ENCODE measurements at regions not wholly inside any gene's neighbourhood (a gene's known extent, or its start where the extent isn't known, plus 50 kb on each side); places are given as distances from the start of the nearest gene placed in this dataset.
"Not testable (repeated sequence)": the region's sequence is repeated elsewhere in the genome, so short reads cannot be mapped to it uniquely, and the experiment has no call there.

GRCh38 chr1:56095696-56096665 is 483.4 kb downstream of the PLPP3 start:
- no peak for DNase-seq

GRCh38 chr1:56094168-56094567 is 485.2 kb downstream of the PLPP3 start:
- no peak for DNase-seq

- DNase-seq = no peak
These were observed 486.4 kb downstream of the PLPP3 start for GRCh38 chr1:56092684-56093570.

- DNase-seq = not testable (repeated sequence)
These were observed 489.5 kb downstream of the PLPP3 start for GRCh38 chr1:56089826-56090225.

GRCh38 chr1:56084246-56084645 is 495.1 kb downstream of the PLPP3 start:
- no peak for DNase-seq

- no peak for DNase-seq
These were observed 497.6 kb downstream of the PLPP3 start for GRCh38 chr1:56081736-56082135.

GRCh38 chr1:56081173-56081572 is 498.2 kb downstream of the PLPP3 start:
- no peak for DNase-seq

GRCh38 chr1:56080123-56080522 is 499.2 kb downstream of the PLPP3 start:
- DNase-seq = no peak

- DNase-seq = no peak
These were observed 500.0 kb downstream of the PLPP3 start for GRCh38 chr1:56079391-56079790.

GRCh38 chr1:56077206-56077605 is 502.2 kb downstream of the PLPP3 start:
- no peak for DNase-seq

- DNase-seq = no peak
These were observed 505.2 kb downstream of the PLPP3 start for GRCh38 chr1:56074007-56074651.

- no peak for DNase-seq
These were observed 505.8 kb downstream of the PLPP3 start for GRCh38 chr1:56073614-56074006.

GRCh38 chr1:56073206-56073605 is 506.2 kb downstream of the PLPP3 start:
- DNase-seq = no peak

GRCh38 chr1:56072310-56072709 is 507.1 kb downstream of the PLPP3 start:
- no peak for DNase-seq

GRCh38 chr1:56071351-56071750 is 508.0 kb downstream of the PLPP3 start:
- DNase-seq = no peak

GRCh38 chr1:56070601-56071000 is 508.8 kb downstream of the PLPP3 start:
- no peak for DNase-seq

- DNase-seq = no peak
These were observed 509.5 kb downstream of the PLPP3 start for GRCh38 chr1:56069824-56070223.

- no peak for DNase-seq
These were observed 510.5 kb downstream of the PLPP3 start for GRCh38 chr1:56068908-56069307.

GRCh38 chr1:56068210-56068609 is 511.2 kb downstream of the PLPP3 start:
- no peak for DNase-seq

GRCh38 chr1:56065729-56066128 is 513.6 kb downstream of the PLPP3 start:
- DNase-seq = no peak

GRCh38 chr1:56064705-56065104 is 514.7 kb downstream of the PLPP3 start:
- DNase-seq = no peak

- no peak for DNase-seq
These were observed 515.9 kb downstream of the PLPP3 start for GRCh38 chr1:56063461-56063860.

GRCh38 chr1:56062625-56063024 is 516.7 kb downstream of the PLPP3 start:
- DNase-seq = no peak
